ENCODE measurements at regions not wholly inside any gene's neighbourhood (a gene's known extent, or its start where the extent isn't known, plus 50 kb on each side); places are given as distances from the start of the nearest gene placed in this dataset.
"Not testable (repeated sequence)": the region's sequence is repeated elsewhere in the genome, so short reads cannot be mapped to it uniquely, and the experiment has no call there.

DNA sequence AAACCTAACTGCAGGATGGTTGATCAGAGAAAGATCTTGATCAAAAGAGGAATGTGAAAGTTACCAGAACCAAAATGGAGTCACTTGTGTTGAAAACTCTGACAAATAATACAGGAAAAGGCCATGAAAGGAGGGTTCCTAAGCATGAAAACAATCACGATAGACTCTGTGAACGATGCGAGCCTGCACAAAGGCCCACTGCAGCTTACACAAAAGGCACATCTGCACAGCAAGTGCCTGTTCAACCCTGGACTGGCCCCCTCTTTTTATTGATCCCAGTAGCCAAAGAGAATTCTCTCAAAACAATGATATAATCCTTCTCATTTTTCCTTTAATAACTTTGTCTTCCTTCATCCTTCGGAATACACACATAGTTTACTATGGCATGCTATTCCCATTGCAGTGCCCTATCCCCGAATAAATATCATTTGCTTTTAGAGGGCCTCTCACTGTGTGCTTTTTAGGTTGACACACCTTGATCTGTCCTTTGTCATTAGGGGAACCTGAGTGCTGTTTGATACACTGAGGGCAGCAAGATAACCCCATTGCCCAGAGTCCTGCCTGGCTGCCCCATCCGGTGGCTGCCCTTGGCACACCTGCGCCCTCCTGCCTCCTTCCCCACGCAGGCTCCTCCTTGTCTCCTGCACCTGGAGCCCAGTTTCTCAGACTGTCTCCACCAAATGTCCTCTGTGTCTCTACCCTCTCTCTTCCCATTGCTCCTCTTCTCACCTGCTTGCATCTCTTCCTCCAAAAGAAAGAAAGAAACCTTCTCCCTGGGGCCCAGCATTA, 98.3 kb upstream of the FRMD1 start:
- WGBS, 3 donors = 93 to 95% (median 95%) methylated on average over 8 of the region's 8 CpGs
- no peak overlapping the region for H3K4me3 ChIP-seq
- H3K27ac ChIP-seq = no peak overlapping the region
- no peaks in the 10 kb centered on the region for H3K27me3 ChIP-seq
- H3K4me1 ChIP-seq (ENCODE audit: insufficient read depth) = no peaks in the 10 kb centered on the region
- intact Hi-C loops (cut with DNase I) = no loop called here
- no peaks in the 10 kb centered on the region for H3K36me3 ChIP-seq
- no peaks in the 10 kb centered on the region for H3K9me3 ChIP-seq
- no peak for DNase-seq
- TF ChIP-seq EP300 (IDR thresholded peaks at IDR 0.05) (no peak), POLR2A (IDR thresholded peaks at IDR 0.05) (no peak)
- TF ChIP-seq, protein P1, sequence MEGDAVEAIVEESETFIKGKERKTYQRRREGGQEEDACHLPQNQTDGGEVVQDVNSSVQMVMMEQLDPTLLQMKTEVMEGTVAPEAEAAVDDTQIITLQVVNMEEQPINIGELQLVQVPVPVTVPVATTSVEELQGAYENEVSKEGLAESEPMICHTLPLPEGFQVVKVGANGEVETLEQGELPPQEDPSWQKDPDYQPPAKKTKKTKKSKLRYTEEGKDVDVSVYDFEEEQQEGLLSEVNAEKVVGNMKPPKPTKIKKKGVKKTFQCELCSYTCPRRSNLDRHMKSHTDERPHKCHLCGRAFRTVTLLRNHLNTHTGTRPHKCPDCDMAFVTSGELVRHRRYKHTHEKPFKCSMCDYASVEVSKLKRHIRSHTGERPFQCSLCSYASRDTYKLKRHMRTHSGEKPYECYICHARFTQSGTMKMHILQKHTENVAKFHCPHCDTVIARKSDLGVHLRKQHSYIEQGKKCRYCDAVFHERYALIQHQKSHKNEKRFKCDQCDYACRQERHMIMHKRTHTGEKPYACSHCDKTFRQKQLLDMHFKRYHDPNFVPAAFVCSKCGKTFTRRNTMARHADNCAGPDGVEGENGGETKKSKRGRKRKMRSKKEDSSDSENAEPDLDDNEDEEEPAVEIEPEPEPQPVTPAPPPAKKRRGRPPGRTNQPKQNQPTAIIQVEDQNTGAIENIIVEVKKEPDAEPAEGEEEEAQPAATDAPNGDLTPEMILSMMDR (IDR thresholded peaks at IDR 0.05) = no peak

DNA sequence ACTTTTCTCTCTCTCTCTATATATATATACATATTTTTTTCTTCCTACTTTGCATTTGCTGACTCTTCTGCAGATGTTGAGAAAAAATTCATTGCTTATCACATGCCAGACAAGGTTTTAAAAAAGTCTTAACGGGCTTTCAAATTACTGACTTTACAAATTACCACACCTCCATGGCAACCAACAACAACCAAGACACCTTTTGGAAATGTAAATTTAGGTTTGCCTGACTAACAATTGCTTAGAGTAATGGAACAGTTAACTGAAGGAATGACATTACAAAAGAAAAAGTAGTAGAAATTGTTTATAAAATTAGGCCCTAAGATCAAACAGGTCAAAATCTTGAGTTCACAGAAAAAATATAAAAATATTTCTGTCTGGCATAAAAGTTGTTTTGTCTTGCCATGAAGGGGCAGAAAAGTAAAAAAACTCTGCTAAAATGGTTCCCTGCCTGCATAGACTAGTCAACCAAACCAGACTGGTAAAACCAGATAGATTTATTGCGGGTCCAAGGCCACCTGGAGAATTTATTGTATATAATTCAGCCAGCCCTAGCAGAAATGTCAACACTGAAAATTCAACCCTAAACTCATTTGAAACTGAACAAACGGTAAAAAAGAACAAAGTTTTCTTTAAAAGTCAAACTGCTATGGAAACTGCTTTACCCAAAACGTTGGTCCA, 92.8 kb upstream of the FRMD1 start:
- Histone ChIP-seq H3K36me3 (no peaks in the 10 kb centered on the region), H3K27ac (no peak overlapping the region), H3K27me3 (no peaks in the 10 kb centered on the region), H3K4me1 (ENCODE audit: insufficient read depth) (no peaks in the 10 kb centered on the region), H3K4me3 (no peak overlapping the region), H3K9me3 (no peaks in the 10 kb centered on the region)
- 21 to 51% (median 32%) methylated on average over 4 of the region's 4 CpGs for WGBS, 3 donors
- TF ChIP-seq, protein P1 (IDR thresholded peaks at IDR 0.05) = no peak
- TF ChIP-seq EP300 (IDR thresholded peaks at IDR 0.05) = no peak
- no peak for TF ChIP-seq POLR2A (IDR thresholded peaks at IDR 0.05)
- intact Hi-C loops (cut with DNase I) = loop anchor here in 1 of 4 donors (5.0 kb wide), 1 partner anchor 270 kb away; the partner anchor contains the start of gene SMOC2
- no peak for DNase-seq

DNA sequence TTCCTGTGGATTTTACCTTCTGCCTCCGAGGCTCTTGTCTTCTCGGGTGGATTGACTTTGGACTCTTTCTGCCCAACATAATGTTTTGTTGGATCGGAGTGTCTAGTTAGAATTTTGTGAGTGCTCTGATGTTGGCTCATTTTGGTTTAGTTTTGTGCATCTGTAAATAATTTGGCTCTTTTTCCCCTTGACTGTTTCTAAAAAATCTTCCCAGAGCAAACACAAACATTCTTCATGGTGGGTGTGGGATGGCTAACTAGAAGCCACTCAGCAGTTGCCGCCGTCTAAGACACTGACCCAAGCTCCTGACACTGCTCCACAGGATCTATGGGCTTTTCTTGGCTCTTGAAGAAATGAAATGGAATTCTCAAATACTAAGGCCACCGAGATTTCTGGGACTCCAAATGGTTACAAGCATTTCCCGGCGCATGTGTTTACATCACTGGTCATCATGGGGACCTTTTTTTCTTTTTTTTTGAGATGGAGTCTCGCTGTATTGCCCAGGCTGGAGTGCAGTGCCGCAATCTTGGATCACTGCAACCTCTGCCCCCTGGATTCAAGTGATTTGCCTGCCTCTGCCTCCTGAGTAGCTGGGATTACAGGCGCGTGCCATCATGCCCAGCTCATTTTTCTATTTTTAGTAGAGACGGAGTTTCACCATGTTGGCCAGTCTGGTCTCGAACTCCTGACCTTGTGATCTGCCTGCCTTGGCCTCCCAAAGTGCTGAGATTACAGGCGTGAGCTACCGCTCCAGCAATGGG, 92.0 kb upstream of the FRMD1 start:
- no peak overlapping the region for H3K27ac ChIP-seq
- no peaks in the 10 kb centered on the region for H3K27me3 ChIP-seq
- no peaks in the 10 kb centered on the region for H3K36me3 ChIP-seq
- 78 to 86% (median 79%) methylated on average over 16 of the region's 16 CpGs for WGBS, 3 donors
- intact Hi-C loops (cut with DNase I) = loop anchor here in 1 of 4 donors (5.0 kb wide), 1 partner anchor 271 kb away; the partner anchor contains the start of gene SMOC2
- no peak for DNase-seq
- TF ChIP-seq, protein P1 (IDR thresholded peaks at IDR 0.05) = no peak
- H3K4me1 ChIP-seq (ENCODE audit: insufficient read depth) = no peaks in the 10 kb centered on the region
- no peaks in the 10 kb centered on the region for H3K9me3 ChIP-seq
- no peak overlapping the region for H3K4me3 ChIP-seq

DNA sequence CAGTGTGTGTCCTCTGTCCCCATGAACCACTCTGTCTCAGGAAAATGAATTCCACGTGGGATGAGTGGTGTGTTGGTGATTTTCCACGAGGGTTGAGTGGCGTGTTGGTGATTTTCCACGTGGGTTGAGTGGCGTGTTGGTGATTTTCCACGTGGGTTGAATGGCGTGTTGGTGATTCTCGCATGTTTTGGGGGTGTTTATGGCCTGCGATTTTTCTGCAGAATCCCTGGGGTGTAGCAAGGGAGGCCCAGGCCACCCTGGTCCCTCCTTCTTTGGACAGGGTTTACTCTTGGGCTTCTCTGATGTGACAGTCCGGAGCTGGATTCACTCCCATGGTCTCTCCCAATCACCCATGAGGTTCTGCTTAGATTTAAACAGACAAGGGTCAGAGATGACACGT, 90.6 kb upstream of the FRMD1 start:
- no peaks in the 10 kb centered on the region for H3K27me3 ChIP-seq
- 91 to 95% (median 94%) methylated on average over 11 of the region's 11 CpGs for WGBS, 3 donors
- intact Hi-C loops (cut with DNase I) = loop anchor here in 1 of 4 donors (5.0 kb wide), 1 partner anchor 273 kb away; the partner anchor contains the start of gene SMOC2
- no peaks in the 10 kb centered on the region for H3K36me3 ChIP-seq
- H3K4me3 ChIP-seq = no peak overlapping the region
- DNase-seq = no peak
- H3K4me1 ChIP-seq (ENCODE audit: insufficient read depth) = no peaks in the 10 kb centered on the region
- H3K27ac ChIP-seq = no peak overlapping the region
- H3K9me3 ChIP-seq = no peaks in the 10 kb centered on the region
- TF ChIP-seq EP300 (IDR thresholded peaks at IDR 0.05) (no peak), POLR2A (IDR thresholded peaks at IDR 0.05) (no peak)
- TF ChIP-seq, protein P1 (IDR thresholded peaks at IDR 0.05) = no peak

DNA sequence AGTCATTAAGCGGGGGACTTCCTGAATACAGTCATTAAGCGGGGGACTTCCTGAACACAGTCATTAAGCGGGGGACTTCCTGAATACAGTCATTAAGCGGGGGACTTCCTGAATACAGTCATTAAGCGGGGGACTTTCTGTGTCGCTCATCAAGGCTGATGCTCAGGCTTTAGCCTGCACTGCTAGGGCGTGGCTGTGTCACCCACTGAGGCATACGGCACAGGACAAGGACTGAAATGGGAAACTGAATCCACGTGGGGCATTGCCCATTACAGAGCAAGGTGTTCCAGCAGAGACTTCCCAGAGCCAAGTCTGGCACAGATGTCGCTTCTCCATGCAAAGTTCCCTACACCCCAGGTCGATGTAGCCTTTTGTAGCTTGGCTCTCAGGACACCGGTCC, 89.9 kb upstream of the FRMD1 start:
- intact Hi-C loops (cut with DNase I); H3K27me3 ChIP-seq; H3K9me3 ChIP-seq; H3K4me3 ChIP-seq; H3K4me1 ChIP-seq (ENCODE audit: insufficient read depth); H3K36me3 ChIP-seq; DNase-seq; H3K27ac ChIP-seq: not testable (repeated sequence)
- 92 to 94% (median 94%) methylated on average over 10 to 12 of the region's 12 CpGs for WGBS, 3 donors

DNA sequence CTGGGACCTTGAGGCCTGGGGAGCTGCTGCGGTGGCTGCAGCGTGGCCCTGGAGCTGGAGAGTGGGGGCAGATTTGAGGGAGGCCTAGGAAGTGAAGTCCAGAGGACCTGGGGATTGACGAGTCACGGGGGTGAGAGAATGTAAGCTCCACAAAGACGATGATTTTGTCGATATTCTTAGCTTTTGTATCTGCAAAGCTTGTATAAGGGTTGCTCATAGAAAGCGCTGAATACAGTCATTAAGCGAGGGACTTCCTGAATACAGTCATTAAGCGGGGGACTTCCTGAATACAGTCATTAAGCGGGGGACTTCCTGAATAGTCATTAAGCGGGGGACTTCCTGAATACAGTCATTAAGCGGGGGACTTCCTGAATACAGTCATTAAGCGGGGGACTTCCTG, 89.3 kb upstream of the FRMD1 start:
- H3K9me3 ChIP-seq; H3K4me3 ChIP-seq; H3K36me3 ChIP-seq; H3K27me3 ChIP-seq; DNase-seq; H3K4me1 ChIP-seq (ENCODE audit: insufficient read depth); H3K27ac ChIP-seq; intact Hi-C loops (cut with DNase I): not testable (repeated sequence)
- 90 to 97% (median 95%) methylated on average over 11 to 12 of the region's 13 CpGs for WGBS, 3 donors

Data from ovary (tissue), 7 donors.